Subcutaneous abdominal adipose tissue (tissue), 5 donors: ENCODE measurements at regions not wholly inside any gene's neighbourhood (a gene's known extent, or its start where the extent isn't known, plus 50 kb on each side); places are given as distances from the start of the nearest gene placed in this dataset.

ENCODE experiments used
- H3K27ac ChIP-seq: one replicate; pipeline ENCODE4 v1.7.0; 2013; ENCODE audit warnings: low read depth, mild to moderate bottlenecking, inconsistent platforms, low read length, moderate library complexity
- H3K27me3 ChIP-seq, 5 donors: one replicate each; pipeline ENCODE4 v1.7.0; 2013; ENCODE audit warnings: low read length in 5 of 5, inconsistent platforms in 1 of 5; ENCODE audit not compliant: control insufficient read depth in 5 of 5, insufficient read depth in 4 of 5
- H3K36me3 ChIP-seq, 5 donors: one replicate each; pipeline ENCODE4 v1.7.0; 2013; ENCODE audit warnings: low read length in 5 of 5; ENCODE audit not compliant: control insufficient read depth in 5 of 5, insufficient read depth in 5 of 5
- H3K4me1 ChIP-seq, 5 donors: one replicate each; pipeline ENCODE4 v1.7.0; 2013; ENCODE audit warnings: low read length in 5 of 5, mild to moderate bottlenecking in 3 of 5, moderate library complexity in 1 of 5; ENCODE audit not compliant: control insufficient read depth in 5 of 5, insufficient read depth in 5 of 5
- H3K4me3 ChIP-seq, 5 donors: one replicate each; pipeline ENCODE4 v1.7.0; 2013; ENCODE audit warnings: low read length in 5 of 5, low read depth in 1 of 5
- H3K9ac ChIP-seq, 5 donors: one replicate each; pipeline ENCODE4 v1.7.0; 2013; ENCODE audit warnings: low read length in 5 of 5, mild to moderate bottlenecking in 4 of 5, moderate library complexity in 3 of 5
- H3K9me3 ChIP-seq, 5 donors: one replicate each; pipeline ENCODE4 v1.7.0; 2013; ENCODE audit warnings: low read length in 5 of 5; ENCODE audit not compliant: control insufficient read depth in 5 of 5
- donor health status: healthy.
- donor health status: healthy.
- donor health status: healthy.
- donor health status: healthy.
- donor health status: healthy.

GRCh38 chr14:25628978-25629377 lies 579.0 kb upstream of the STXBP6 start:
- no peaks in the 10 kb centered on the region for H3K9me3 ChIP-seq
- H3K27me3 ChIP-seq: no peaks in the 10 kb centered on the region
- no peaks in the 10 kb centered on the region for H3K4me1 ChIP-seq
- H3K27ac ChIP-seq: no peak overlapping the region
- H3K9ac ChIP-seq: no peak overlapping the region
- H3K4me3 ChIP-seq: no peak overlapping the region
- no peaks in the 10 kb centered on the region for H3K36me3 ChIP-seq

GRCh38 chr14:25628390-25628789 lies 578.4 kb upstream of the STXBP6 start:
- no peaks in the 10 kb centered on the region for H3K36me3 ChIP-seq
- no peaks in the 10 kb centered on the region for H3K4me1 ChIP-seq

GRCh38 chr14:25626986-25627385 lies 577.0 kb upstream of the STXBP6 start:
- Histone ChIP-seq H3K4me1 (no peaks in the 10 kb centered on the region), H3K36me3 (no peaks in the 10 kb centered on the region), H3K27ac (no peak overlapping the region), H3K27me3 (no peaks in the 10 kb centered on the region), H3K9ac (no peak overlapping the region), H3K4me3 (no peak overlapping the region), H3K9me3 (no peaks in the 10 kb centered on the region)

More at GRCh38 chr14:25628390-25628789, 578.4 kb upstream of the STXBP6 start:
- no peaks in the 10 kb centered on the region for H3K9me3 ChIP-seq
- H3K27me3 ChIP-seq: no peaks in the 10 kb centered on the region
- no peak overlapping the region for H3K9ac ChIP-seq
- no peak overlapping the region for H3K27ac ChIP-seq
- no peak overlapping the region for H3K4me3 ChIP-seq

- Histone ChIP-seq H3K36me3 (no peaks in the 10 kb centered on the region), H3K27me3 (no peaks in the 10 kb centered on the region), H3K27ac (no peak overlapping the region), H3K9me3 (peaks cover 0 to 5% (median 0%) of the 10 kb centered on the region in 5 donors), H3K9ac (no peak overlapping the region), H3K4me3 (no peak overlapping the region), H3K4me1 (no peaks in the 10 kb centered on the region)
Observed at GRCh38 chr14:25622763-25623162, 572.8 kb upstream of the STXBP6 start.

- Histone ChIP-seq H3K4me3 (no peak overlapping the region), H3K4me1 (no peaks in the 10 kb centered on the region), H3K9ac (no peak overlapping the region), H3K36me3 (no peaks in the 10 kb centered on the region), H3K9me3 (peaks cover 0 to 14% (median 7%) of the 10 kb centered on the region in 5 donors), H3K27me3 (no peaks in the 10 kb centered on the region), H3K27ac (no peak overlapping the region)
Observed at GRCh38 chr14:25620515-25620914, 570.6 kb upstream of the STXBP6 start.

- Histone ChIP-seq H3K36me3 (no peaks in the 10 kb centered on the region), H3K9me3 (peaks cover 0 to 14% (median 9%) of the 10 kb centered on the region in 5 donors), H3K27me3 (no peaks in the 10 kb centered on the region), H3K9ac (no peak overlapping the region), H3K4me1 (no peaks in the 10 kb centered on the region), H3K4me3 (no peak overlapping the region), H3K27ac (no peak overlapping the region)
Observed at GRCh38 chr14:25615174-25615573, 565.2 kb upstream of the STXBP6 start.

GRCh38 chr14:25607192-25607591 lies 557.2 kb upstream of the STXBP6 start:
- no peak overlapping the region for H3K9ac ChIP-seq
- no peaks in the 10 kb centered on the region for H3K36me3 ChIP-seq
- H3K4me3 ChIP-seq: no peak overlapping the region
- no peaks in the 10 kb centered on the region for H3K27me3 ChIP-seq
- H3K9me3 ChIP-seq: peaks cover 0 to 10% (median 4%) of the 10 kb centered on the region in 5 donors
- no peaks in the 10 kb centered on the region for H3K4me1 ChIP-seq
- H3K27ac ChIP-seq: no peak overlapping the region

GRCh38 chr14:25602106-25602505 lies 552.2 kb upstream of the STXBP6 start:
- H3K36me3 ChIP-seq: no peaks in the 10 kb centered on the region
- H3K4me1 ChIP-seq: no peaks in the 10 kb centered on the region
- no peaks in the 10 kb centered on the region for H3K27me3 ChIP-seq
- H3K4me3 ChIP-seq: no peak overlapping the region
- H3K27ac ChIP-seq: no peak overlapping the region
- H3K9me3 ChIP-seq: peaks cover 0 to 17% (median 4%) of the 10 kb centered on the region in 5 donors
- no peak overlapping the region for H3K9ac ChIP-seq

- no peak overlapping the region for H3K27ac ChIP-seq
- H3K9me3 ChIP-seq: peaks cover 0 to 3% (median 0%) of the 10 kb centered on the region in 5 donors
- H3K4me3 ChIP-seq: no peak overlapping the region
- no peaks in the 10 kb centered on the region for H3K4me1 ChIP-seq
- no peaks in the 10 kb centered on the region for H3K27me3 ChIP-seq
- no peak overlapping the region for H3K9ac ChIP-seq
- no peaks in the 10 kb centered on the region for H3K36me3 ChIP-seq
Observed at GRCh38 chr14:25588751-25589150, 538.8 kb upstream of the STXBP6 start.

GRCh38 chr14:25574628-25575325 lies 524.8 kb upstream of the STXBP6 start:
- no peaks in the 10 kb centered on the region for H3K4me1 ChIP-seq
- H3K36me3 ChIP-seq: no peaks in the 10 kb centered on the region
- H3K4me3 ChIP-seq: no peak overlapping the region
- H3K9me3 ChIP-seq: no peaks in the 10 kb centered on the region
- H3K27me3 ChIP-seq: no peaks in the 10 kb centered on the region
- no peak overlapping the region for H3K27ac ChIP-seq
- H3K9ac ChIP-seq: no peak overlapping the region
